ENCODE measurements at regions not wholly inside any gene's neighbourhood (a gene's known extent, or its start where the extent isn't known, plus 50 kb on each side); places are given as distances from the start of the nearest gene placed in this dataset.

DNA sequence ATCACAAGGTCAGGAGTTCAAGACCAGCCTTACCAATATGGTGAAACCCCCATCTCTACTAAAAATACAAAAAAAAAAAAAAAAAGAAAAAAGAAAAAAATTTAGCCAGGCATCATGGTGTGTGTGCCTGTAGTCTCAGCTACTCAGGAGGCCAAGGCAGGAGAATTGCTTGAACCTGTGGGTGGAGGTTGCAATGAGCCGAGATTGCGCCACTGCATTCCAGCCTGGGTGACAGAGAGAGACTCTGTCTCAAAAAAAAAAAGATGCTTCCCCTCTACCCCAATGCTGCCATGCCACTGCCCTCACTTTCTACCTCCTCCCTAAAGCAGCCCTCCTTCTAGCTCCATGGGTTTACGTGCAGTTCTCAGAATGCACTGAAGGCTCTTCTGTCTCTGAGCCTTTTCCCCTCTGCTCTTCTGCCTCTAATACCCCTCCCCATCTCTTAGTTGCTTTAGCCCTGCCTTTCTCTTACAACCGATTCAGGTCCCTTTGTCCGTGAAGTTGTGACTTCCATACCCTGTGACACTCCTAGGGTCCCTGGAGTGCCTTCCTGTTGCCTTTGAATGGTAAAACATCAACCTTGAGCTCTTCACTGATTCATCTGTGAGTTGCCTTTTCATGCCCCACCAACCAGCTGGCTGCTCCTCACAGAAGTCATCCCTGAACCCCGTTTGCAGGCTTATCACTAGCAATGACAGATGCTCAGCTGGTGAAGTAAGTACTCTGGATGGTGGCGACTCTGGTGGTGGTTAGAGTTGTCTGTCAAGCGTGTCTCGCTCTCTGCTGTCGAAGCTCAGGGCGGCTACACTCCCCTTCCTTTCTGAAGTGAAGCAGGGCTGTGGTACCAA, 234.9 kb downstream of the RHOU start:
- DNase-seq (ENCODE audit: low spot score), result no peak
- no peaks in the 10 kb centered on the region for H3K9me3 ChIP-seq
- H3K36me3 ChIP-seq, result no peaks in the 10 kb centered on the region
- no peak overlapping the region for H3K4me3 ChIP-seq
- TF ChIP-seq, protein P1, sequence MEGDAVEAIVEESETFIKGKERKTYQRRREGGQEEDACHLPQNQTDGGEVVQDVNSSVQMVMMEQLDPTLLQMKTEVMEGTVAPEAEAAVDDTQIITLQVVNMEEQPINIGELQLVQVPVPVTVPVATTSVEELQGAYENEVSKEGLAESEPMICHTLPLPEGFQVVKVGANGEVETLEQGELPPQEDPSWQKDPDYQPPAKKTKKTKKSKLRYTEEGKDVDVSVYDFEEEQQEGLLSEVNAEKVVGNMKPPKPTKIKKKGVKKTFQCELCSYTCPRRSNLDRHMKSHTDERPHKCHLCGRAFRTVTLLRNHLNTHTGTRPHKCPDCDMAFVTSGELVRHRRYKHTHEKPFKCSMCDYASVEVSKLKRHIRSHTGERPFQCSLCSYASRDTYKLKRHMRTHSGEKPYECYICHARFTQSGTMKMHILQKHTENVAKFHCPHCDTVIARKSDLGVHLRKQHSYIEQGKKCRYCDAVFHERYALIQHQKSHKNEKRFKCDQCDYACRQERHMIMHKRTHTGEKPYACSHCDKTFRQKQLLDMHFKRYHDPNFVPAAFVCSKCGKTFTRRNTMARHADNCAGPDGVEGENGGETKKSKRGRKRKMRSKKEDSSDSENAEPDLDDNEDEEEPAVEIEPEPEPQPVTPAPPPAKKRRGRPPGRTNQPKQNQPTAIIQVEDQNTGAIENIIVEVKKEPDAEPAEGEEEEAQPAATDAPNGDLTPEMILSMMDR (IDR thresholded peaks at IDR 0.05), result no peak
- no peaks in the 10 kb centered on the region for H3K4me1 ChIP-seq (ENCODE audit: control insufficient read depth in 1 of 2, low read depth in 2 of 2)
- H3K27me3 ChIP-seq (replicated peaks; ENCODE audit: insufficient read depth), result no peaks in the 10 kb centered on the region
- no peak overlapping the region for H3K27ac ChIP-seq
- no peak for ATAC-seq (ENCODE audit: insufficient number of reproducible peaks, low FRiP score, low read depth)

DNA sequence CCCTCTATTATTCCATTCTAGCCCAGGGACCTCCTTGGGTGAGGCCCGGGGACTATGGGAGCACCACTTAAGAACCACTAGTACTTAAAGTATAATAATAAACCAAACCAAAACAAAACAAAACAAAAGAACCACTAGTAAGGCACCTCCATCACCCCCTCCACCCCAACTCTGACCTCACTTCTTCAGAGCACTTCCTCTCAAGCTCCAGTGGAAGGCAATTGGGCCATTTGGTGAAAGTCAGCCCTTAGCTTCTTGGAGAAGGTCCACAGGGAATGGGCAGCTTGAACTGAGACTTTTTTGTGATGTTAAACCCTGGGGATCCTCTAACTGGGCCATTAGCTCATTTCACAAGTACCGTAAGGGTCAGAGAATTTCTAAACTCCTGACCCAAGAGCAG, 237.3 kb downstream of the RHOU start:
- ATAC-seq (ENCODE audit: insufficient number of reproducible peaks, low FRiP score, low read depth), result no peak
- Histone ChIP-seq H3K9me3 (no peaks in the 10 kb centered on the region), H3K36me3 (no peaks in the 10 kb centered on the region)

DNA sequence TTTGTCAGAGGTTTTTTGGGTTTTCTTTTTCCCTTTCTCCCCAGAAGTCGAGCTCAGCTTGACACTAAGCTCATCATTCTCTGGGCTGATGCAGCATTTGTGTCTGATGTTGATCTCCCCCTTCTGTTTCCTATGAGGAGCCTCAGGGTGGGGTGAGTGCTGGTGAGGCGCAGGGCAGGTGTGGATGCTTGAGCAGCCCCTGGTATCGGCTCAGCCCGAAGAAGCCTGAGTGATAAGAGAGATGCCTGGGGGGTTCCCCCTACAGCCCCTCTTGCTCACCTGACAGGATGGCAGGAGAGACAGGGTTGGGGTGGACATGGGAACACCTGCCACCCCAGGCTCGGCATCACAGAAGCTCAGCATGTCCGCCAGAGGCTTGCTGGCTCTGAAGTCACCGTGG, 239.0 kb downstream of the RHOU start:
- DNase-seq (ENCODE audit: low spot score) (no peak), ATAC-seq (ENCODE audit: insufficient number of reproducible peaks, low FRiP score, low read depth) (no peak)
- no peak overlapping the region for H3K4me3 ChIP-seq
- H3K27me3 ChIP-seq (replicated peaks; ENCODE audit: insufficient read depth), result no peaks in the 10 kb centered on the region
- H3K9me3 ChIP-seq, result no peaks in the 10 kb centered on the region
- TF ChIP-seq, protein P1 (IDR thresholded peaks at IDR 0.05), result no peak
- no peaks in the 10 kb centered on the region for H3K36me3 ChIP-seq
- peaks cover 8 to 11% of the 10 kb centered on the region in 2 donors for H3K4me1 ChIP-seq (ENCODE audit: control insufficient read depth in 1 of 2, low read depth in 2 of 2)
- no peak overlapping the region for H3K27ac ChIP-seq

More for the DNA sequence above, 237.3 kb downstream of the RHOU start:
- no peak overlapping the region for H3K27ac ChIP-seq
- TF ChIP-seq, protein P1 (IDR thresholded peaks at IDR 0.05), result no peak
- no peak for DNase-seq (ENCODE audit: low spot score)
- H3K27me3 ChIP-seq (replicated peaks; ENCODE audit: insufficient read depth), result no peaks in the 10 kb centered on the region
- H3K4me1 ChIP-seq (ENCODE audit: control insufficient read depth in 1 of 2, low read depth in 2 of 2), result no peaks in the 10 kb centered on the region
- H3K4me3 ChIP-seq, result no peak overlapping the region

DNA sequence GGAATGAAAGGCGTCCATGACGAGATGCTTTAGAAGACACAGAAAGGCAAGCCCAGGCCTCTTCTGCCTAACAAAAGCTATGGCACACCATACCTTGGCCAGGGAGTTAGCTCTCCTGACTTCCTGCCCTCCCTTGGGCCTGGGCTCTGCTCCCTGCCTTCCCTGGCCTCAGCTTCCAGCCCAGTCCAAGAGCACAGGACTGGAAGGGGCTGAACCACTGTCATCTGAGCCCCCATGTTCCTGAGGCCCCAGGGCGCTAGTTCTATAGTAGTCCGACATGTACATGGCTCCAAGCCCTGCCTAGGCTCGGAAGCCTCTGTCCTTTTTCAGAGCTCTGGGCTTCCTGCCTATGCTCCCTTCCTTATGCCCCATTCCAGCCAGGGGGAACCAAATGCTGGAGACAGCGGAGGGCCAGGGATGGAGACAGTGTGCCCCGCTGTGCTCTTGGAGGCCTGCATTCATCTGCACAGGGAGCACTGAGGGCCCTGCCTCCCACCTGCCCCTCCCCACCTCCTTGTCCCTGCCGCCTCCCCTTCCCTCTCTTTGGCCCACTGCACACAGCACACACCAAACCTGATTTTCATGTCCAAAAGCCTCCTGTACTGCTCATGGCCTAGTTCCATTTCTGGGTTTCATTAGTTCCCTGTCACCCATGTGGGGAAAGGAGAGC, 240.1 kb downstream of the RHOU start:
- ATAC-seq (ENCODE audit: insufficient number of reproducible peaks, low FRiP score, low read depth) (no peak), DNase-seq (ENCODE audit: low spot score) (no peak)
- Histone ChIP-seq H3K36me3 (no peaks in the 10 kb centered on the region), H3K4me1 (ENCODE audit: control insufficient read depth in 1 of 2, low read depth in 2 of 2) (peaks cover 8 to 13% of the 10 kb centered on the region in 2 donors), H3K9me3 (no peaks in the 10 kb centered on the region), H3K27me3 (replicated peaks; ENCODE audit: insufficient read depth) (no peaks in the 10 kb centered on the region), H3K4me3 (no peak overlapping the region), H3K27ac (no peak overlapping the region)
- TF ChIP-seq, protein P1 (IDR thresholded peaks at IDR 0.05), result no peak

DNA sequence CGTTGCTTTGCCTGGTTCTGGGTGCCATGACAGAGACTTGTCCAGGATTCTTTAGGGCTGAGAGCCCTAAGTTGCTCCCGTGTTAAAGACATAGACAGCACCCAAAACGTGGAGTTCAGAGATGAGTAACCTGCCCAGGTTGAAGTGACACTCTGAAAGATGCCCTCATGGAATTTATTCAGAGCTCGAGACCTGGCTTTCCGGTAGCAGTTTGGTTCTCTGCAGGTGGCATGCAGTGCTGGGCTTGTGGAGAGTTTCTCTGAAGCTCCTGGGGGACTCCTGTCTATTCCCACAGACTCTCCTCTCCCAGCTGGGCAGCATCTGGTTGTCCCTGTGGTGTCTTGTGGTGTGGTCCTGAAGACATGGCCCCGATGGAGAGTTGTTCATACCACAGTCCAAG, 241.0 kb downstream of the RHOU start:
- no peak for ATAC-seq (ENCODE audit: insufficient number of reproducible peaks, low FRiP score, low read depth)
- H3K9me3 ChIP-seq, result no peaks in the 10 kb centered on the region
- H3K27me3 ChIP-seq (replicated peaks; ENCODE audit: insufficient read depth), result no peaks in the 10 kb centered on the region
- H3K27ac ChIP-seq, result no peak overlapping the region
- peaks cover 8 to 13% of the 10 kb centered on the region in 2 donors for H3K4me1 ChIP-seq (ENCODE audit: control insufficient read depth in 1 of 2, low read depth in 2 of 2)
- no peak for DNase-seq (ENCODE audit: low spot score)
- no peak overlapping the region for H3K4me3 ChIP-seq
- no peaks in the 10 kb centered on the region for H3K36me3 ChIP-seq
- TF ChIP-seq, protein P1 (IDR thresholded peaks at IDR 0.05), result no peak

All from thoracic aorta (tissue), 2 donors.